Lower leg skin (tissue), 3 donors: ENCODE measurements at regions not wholly inside any gene's neighbourhood (a gene's known extent, or its start where the extent isn't known, plus 50 kb on each side); places are given as distances from the start of the nearest gene placed in this dataset.

Experiments used
- CTCF ChIP-seq, 3 donors: fragments of 450-650 bp; IDR thresholded peaks; one replicate each; pipeline ENCODE4 v1.5.1; 2016; ENCODE audit warnings: antibody characterized with exemption in 3 of 3, mild to moderate bottlenecking in 3 of 3, moderate library complexity in 2 of 3
- POLR2A ChIP-seq, 2 donors: fragments of 450-650 bp; IDR thresholded peaks; one replicate each; pipeline ENCODE4 v1.6.1; 2016 to 2017; ENCODE audit warnings: antibody characterized with exemption in 2 of 2, mild to moderate bottlenecking in 1 of 2, moderate library complexity in 1 of 2

DNA sequence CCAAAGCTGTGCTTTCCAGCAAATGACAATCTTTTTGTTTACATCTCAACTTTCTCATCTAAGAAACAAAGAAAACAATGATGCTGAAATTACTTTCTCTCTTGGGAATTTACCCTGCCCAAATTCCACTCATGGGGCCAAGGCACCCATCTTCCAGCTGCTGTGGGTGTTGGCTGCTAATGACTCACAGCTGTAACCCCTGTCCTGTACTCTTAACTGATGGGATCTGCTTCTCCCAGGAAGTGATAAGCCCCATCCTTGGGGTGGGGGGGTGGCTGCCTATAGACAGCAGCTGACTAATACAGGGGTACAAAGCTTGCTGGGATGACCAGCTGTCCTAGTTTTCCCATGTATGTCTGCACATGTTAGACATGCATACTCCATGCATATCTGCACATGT is 938.6 kb downstream of the C6orf118 start:
- no peak for TF ChIP-seq CTCF (IDR thresholded peaks at IDR 0.05)
- TF ChIP-seq POLR2A (IDR thresholded peaks at IDR 0.05) = no peak
